Superior temporal gyrus (tissue), 1 donor: ENCODE measurements at regions not wholly inside any gene's neighbourhood (a gene's known extent, or its start where the extent isn't known, plus 50 kb on each side); places are given as distances from the start of the nearest gene placed in this dataset.

Experiments
- DNase-seq: peaks from one replicate; pipeline ENCODE4 v3.0.0-alpha.2; 2016; ENCODE audit errors: extremely low spot score

GRCh38 chr17:72005332-72006163, 115.3 kb upstream of the SOX9 start:
- DNase-seq, result no peak

- DNase-seq, result no peak
Observed at GRCh38 chr17:72008236-72008876, 112.5 kb upstream of the SOX9 start.

DNA sequence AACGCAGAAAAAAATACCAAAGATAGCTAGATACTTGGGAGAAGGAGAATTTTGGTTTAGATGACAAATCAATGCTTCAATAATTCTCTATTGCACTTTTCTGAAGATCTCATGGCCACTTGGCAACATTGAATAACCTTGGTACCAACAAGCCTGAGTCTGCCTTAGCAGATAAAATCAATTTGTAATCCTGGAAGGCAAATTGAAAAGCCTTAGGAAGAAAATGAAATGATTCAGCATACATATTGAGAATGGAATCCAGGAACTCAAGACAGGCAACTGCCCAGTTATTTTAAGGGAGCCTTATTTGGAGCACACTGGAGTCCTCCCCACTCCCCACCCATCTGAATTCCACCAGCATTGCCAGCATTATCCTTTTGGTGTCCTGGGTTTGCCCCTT, 109.3 kb upstream of the SOX9 start:
- no peak for DNase-seq

DNA sequence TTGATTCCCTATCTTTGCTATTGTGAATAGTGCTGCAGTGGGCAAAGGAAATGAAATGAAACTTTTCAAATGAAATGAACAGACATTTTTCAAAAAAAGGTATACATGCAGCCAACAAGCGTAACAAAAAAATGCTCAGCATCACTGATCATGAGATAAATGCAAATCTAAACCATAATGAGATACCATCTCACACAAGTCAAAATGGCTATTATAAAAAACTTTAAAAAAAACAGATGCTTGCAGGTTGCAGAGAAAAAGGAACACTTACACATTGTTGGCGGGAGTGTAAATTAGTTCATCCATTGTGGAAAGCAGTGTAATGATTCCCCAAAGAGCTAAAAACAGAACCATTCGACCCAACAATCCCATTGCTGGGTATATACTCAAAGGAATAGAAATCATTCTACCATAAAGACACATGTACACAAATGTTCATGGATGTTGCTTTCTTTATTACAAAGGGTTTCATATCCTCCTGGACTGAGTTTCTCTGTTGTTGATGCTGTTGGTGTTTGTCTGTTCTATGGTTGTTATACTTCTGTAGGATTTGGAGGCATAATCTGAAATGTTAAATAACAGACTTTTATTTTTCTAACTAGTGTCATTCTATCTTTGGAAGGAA, 99.3 kb upstream of the SOX9 start:
- no peak for DNase-seq

- no peak for DNase-seq
Observed at GRCh38 chr17:72022328-72023275, 98.2 kb upstream of the SOX9 start.

- DNase-seq, result no peak
Observed at GRCh38 chr17:72024457-72024856, 96.4 kb upstream of the SOX9 start.

- no peak for DNase-seq
Observed at GRCh38 chr17:72025113-72025512, 95.7 kb upstream of the SOX9 start.

- peak; percentile 60 for DNase-seq
Observed at GRCh38 chr17:72030067-72030899, 90.5 kb upstream of the SOX9 start.

DNA sequence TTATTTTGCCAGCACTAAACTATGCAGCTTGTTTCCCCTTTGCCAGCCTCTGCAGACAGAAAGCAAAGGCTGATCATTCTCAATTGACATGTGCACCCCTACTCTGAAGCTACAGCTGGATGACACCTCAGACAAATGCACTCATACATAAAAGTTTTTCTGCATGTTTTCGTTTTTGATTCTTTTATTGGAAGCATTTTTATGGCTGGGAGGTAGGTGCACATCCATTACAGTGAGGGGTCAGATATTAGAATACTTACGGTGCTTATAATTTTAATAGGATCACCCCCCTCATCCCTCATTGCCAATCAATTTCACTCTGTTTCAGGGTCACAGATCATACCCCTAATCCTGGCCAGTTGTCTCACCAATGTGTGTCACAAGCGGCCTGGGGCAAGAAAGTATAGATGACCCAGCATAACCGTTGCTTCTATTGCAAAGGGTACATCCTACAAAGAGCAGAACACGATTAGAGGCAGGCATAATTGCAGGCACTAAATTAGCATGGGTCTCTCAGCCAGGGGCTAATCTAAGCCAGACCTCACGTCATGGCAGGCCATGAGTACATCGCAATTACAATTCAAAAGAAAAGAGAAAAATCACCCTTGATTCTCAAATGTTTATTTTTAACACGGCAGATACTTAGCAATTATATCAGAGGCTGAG, 89.5 kb upstream of the SOX9 start:
- DNase-seq, result no peak

GRCh38 chr17:72033334-72033733, 87.5 kb upstream of the SOX9 start:
- no peak for DNase-seq

- no peak for DNase-seq
Observed at GRCh38 chr17:72034000-72034399, 86.8 kb upstream of the SOX9 start.

DNA sequence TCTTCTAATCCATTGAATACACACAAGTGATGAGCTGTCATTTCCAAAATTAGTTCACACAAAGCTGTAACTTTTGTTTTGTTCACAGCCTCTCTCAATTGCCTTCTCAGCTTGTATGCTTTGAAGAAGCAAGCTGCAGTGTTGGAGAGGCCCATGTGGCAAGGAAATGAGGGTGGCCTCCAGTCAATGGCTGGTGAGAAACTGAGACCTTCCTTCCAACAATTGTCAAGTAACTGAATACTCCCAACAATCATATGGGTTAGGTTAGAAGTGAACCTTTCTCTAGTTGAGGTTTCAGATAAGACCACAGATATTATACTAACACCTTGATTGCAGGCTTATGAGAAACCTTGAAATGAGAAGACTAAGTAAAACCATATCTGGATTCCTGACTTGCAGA, 82.4 kb upstream of the SOX9 start:
- DNase-seq, result no peak

DNA sequence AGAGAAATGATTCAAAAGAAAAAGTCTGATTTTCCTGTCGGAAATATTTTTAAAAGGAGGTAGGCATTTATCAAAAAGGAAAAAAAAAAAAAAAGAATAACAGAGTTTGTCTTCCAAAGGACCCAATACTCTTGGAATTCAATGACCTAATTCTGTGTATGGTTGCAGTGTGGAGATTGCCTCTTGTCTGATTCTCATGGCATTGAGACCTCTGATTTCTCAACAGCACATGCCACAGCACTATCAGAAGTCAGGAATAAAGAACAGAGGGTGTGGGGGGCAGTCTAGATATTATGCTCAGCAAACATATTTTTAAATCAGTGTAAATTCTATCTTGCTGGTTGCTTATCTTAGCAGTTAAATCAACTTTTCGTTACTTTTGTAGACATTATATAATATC, 81.3 kb upstream of the SOX9 start:
- no peak for DNase-seq

- DNase-seq, result no peak
Observed at GRCh38 chr17:72046178-72046577, 74.6 kb upstream of the SOX9 start.

- DNase-seq, result no peak
Observed at GRCh38 chr17:72046643-72047612, 73.9 kb upstream of the SOX9 start.

DNA sequence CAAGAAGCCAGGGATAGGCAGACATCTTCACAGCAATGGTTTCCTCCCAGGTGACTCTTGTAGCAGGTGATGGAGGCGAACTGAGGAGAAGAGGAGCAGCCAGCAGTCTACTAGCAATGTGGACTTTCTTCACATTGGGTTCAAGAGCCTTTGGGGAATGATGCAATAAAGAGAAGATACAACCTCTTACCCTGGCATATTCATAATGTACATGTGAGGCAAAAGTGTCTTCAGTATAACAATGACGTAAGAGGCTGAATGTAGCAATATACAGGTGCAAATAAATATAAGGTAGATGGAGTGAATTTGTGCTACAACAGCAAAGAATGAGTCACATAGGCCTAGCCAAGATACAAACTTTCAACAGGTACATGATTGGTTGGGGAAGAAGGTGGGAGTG, 70.9 kb upstream of the SOX9 start:
- DNase-seq, result no peak

DNA sequence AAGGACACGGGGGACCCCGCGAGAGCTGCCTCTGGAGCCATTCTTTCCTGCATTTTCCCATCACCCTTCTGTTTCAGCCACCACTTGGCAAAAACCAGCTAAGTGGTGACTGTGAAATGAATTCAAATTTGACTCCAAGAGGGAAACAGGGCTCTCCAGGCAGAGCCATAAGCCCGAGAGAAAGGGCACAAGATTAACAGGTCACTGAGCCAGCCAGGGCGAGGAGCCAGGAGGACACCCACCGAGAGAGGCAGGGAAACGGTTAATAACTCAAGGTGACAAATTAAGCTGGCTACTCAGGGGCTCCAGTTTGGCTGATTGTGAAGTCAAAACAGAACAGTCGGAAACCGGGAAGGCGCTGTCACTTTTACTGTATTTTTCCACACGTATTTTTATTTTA, 67.8 kb upstream of the SOX9 start:
- no peak for DNase-seq

- no peak for DNase-seq
Observed at GRCh38 chr17:72053449-72053848, 67.4 kb upstream of the SOX9 start.

DNA sequence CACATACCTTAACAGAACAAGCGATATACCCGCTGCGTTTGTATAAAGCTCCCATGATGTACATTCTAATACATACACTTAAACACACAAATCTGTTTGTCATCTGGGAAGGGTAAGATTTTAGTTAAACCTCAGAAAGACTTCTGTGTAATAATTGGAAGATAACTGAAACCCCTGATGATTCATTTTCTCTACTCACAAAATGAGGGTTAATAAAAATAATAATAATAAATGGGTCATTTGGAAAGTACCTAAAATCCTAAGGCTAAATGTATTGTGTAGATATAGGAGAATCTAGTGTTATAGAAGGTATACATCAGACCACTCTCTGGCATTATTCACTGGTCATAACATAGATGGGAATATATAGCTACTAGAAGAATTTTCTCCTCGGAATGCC, 64.7 kb upstream of the SOX9 start:
- DNase-seq, result no peak
